Stimulated activated CD8-positive, alpha-beta memory T cell treated with anti-CD3 and anti-CD28 coated beads, Interleukin-7, amount 100 ng/mL, for 48 hours (primary cell): ENCODE measurements at regions not wholly inside any gene's neighbourhood (a gene's known extent, or its start where the extent isn't known, plus 50 kb on each side); places are given as distances from the start of the nearest gene placed in this dataset.

Experiments
- DNase-seq, 2 donors: peaks; one replicate each; pipeline ENCODE4 v3.0.0-alpha.2; 2020; ENCODE audit warnings: low read depth in 1 of 2; ENCODE audit errors: extremely low read depth in 1 of 2

DNA sequence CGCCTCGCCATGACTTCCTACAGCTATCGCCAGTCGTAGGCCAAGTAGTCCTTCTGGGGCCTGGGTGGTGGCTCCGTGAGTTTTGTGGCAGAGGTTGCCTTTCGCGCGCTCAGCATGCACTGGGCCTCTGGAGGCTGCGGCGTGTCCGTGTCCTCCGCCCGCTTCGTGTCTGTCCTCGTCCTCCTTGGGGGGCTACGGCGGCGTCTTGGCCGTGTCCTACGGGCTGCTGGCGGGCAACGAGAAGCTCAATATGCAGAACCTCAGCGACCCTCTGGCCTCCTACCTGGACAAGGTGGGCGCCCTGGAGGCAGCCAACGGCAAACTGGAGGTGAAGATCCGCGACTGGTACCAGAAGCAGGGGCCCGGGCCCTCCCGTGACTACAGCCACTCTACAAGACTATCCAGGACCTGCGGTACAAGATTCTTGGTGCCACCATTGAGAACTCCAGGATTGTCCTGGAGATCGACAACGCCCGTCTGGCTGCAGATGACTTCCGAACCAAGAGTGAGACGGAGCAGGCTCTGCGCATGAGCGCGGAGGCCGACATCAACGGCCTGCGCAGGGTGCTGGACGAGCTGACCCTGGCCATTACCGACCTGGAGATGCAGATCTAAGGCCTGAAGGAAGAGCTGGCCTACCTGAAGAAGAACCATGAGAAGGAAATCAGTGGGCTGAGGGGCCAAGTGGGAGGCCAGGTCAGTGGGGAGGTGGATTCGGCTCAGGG lies 296.3 kb downstream of the OGFRL1 start:
- DNase-seq: no peak

DNA sequence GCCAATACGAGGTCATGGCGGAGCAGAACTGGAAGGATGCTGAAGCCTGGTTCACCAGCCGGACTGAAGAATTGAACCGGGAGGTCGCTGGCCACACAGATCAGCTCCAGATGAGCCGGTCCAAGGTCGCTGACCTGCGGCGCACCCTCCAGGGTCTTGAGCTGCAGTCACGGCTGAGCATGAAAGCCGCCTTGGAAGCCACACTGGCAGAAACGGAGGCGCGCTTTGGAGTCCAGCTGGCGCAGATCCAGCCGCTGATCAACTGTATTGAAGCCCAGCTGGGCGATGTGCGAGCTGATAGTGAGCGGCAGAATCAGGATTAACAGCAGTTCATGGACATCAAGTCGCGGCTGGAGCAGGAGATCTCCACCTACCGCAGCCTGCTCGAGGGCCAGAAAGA lies 296.9 kb downstream of the OGFRL1 start:
- DNase-seq: no peak

DNA sequence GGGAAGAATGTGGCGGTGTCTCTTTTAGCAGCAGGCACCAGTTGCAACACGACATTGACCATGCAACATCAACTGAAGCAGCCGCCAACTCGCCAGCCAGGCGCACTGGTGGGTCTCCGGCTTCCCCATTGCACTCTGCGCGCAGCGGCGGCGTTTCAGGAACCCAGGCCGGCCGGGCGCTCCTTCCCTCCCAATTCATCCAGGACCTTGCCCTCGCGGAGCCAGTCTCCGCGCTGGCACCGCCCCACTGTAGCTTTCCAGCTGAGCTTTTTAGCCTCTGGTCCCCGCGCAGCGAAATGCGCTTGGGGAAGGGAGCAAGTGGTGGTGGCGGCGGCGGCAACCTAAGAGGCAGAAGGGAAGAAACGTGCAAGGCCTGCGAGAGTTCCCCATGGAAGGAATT lies 297.9 kb upstream of the RIMS1 start:
- DNase-seq: no peak

DNA sequence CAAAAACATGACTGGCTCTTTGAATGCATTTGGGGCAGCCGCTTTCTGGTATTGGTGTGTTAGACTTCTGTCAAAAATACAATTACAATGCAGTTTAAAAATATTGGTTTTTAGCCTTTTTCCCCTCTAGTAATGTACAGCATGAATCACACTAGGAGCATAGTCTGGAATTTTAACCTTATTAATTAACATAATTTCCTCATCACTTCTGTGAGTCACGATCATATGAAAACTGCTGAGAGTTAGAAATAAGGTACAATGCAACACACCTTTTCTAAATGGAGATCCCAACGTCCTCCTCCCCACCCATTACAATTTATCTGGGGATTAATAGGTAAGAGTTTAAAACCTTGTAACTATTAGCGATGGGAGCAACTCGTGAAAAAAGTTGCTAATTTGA lies 297.1 kb upstream of the RIMS1 start:
- DNase-seq: no peak

DNA sequence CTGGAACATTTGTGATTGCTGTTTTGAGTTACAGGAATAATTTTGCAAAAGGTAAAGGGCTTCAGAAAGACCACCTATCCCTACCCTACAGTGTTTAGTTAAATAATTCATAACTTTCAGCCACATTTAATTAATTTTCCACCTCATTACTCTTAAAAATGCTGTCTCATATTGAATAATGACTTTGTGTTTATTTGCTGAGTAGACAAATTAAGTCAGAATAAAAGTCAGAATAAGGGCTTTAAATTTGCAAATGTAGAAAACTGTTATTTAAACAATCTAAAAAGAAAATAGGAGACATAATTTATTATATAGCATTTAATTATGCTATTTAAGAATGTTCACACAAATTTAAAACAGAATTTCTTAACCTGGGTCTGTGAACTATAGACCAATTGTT lies 293.7 kb upstream of the RIMS1 start:
- no peak for DNase-seq

DNA sequence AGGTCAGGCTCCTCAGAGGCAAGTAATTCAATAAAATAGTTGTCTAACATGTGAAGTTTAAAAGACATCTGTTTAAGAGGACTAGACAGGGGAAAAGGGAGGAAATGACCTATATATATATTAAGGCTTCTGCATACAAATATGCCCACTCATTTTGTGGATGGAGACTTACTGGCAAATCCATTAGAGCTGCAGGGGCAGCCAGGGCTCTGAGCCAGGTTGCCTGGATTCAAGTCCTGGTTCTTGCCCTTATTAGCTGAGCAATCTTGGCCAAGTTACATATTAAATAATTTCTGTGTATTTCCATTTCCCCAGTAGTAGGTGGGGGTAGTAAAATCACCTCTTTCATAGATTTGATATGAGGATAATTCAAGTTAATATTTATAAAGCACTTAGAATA lies 287.0 kb upstream of the RIMS1 start:
- DNase-seq: no peak

DNA sequence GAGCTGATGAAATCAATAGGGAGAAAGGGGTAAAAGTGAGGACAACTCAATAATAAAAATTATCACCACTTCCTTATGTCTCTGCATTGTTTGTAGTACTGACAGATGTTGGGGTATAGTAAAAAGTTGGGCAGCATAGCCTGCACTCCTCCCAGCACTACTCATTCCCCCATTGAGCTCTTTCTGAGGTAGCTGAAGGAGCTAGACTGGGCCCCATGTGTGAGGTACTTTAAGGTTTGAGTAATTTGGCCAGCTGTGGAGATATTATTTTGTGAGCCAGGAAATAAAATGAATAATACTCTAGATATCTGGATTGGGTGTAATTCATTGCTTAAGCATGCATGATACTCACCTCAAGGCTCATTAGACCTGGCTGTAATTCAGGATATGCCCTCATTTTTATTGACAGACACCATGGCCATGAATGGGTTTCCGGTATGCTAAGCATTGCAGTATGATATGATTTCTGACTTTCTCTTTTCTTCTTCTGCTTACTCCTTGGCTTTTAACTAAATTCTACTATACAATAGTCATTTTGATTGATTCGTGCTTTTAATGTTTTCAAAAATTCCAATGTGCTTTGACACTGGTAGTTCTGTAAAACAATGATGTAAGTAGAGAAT lies 283.9 kb upstream of the RIMS1 start:
- no peak for DNase-seq

DNA sequence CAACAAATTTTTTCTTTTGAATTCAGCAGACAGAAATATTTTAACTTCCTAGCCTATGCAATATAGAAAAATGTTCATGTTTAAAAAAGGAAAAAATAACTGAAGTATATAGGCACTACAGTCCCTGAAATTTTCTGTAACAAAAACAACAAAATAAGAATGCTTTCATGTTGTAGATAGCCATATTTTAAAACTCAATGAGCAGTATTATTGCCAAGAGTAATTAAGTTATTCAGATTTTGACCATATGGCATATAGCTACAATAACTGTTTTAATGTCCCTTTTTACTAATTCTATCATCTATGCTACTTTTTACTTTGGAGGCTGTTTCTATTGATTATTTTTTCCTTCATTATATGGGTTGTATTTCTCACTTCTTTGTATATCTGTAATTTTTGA lies 283.3 kb upstream of the RIMS1 start:
- no peak for DNase-seq

DNA sequence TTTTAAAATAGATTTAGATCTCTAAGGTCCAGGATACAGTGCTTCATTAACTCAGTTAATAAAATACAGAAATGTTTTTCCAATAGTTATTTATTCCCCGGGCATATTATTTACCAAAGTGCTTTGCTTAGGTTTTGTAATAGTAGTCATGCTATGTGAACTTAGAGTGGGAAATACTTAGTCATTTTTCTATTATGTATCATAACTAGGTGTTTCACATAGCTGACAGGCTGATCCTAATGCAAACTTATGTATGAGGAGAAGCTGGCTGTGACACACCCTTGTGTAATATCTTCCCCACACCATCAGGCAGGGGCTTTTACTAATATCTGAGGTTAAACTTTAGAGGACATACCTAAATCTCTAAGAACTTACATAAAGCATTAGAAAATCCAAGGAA lies 277.7 kb upstream of the RIMS1 start:
- no peak for DNase-seq

DNA sequence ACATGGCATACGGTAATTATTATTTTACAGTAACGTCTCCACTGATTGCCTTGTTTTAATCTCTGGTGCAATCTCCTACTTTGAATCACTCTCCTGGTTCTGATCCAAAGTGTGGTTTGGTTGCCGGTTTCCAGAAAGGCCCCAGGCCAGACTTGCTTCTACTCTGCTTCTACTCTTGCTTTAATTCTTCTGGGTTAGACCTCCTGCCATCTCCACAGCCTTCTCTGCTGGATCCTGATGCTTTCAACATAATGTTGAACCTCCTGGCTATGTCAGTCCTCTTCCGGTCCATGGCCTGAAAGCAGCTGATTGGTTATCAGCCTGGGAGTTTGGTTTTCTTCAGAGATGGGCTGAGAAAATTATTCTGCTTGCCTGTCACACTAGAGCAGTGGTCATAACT lies 266.5 kb upstream of the RIMS1 start:
- no peak for DNase-seq

DNA sequence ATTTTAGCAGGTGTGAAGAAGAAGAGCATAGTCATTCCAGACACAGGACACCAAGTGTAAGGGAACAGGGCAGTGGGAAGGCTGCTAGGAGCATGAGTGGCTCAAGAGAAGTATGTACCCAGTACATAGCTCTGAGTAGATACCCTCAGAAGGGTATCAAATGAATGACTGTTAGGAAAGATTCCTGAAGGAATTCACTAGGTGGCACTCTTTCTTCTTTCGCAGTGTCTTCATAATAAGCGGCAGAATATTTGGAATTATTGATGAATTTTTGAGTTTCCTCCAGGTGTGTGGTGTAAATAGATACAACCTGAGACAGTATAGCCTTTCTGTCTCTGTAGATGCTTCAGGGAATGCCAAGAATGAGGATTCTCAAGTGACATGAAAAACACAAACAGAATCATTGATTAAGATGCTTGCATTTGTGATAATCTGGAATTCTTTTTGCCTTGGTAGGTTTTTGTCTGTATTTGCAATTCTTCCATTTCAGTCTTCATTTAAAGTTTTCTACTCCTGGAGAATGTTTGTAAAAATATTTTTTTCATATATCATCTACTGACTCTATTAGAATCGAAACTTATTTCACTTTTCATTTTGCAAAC lies 264.3 kb upstream of the RIMS1 start:
- DNase-seq: no peak

DNA sequence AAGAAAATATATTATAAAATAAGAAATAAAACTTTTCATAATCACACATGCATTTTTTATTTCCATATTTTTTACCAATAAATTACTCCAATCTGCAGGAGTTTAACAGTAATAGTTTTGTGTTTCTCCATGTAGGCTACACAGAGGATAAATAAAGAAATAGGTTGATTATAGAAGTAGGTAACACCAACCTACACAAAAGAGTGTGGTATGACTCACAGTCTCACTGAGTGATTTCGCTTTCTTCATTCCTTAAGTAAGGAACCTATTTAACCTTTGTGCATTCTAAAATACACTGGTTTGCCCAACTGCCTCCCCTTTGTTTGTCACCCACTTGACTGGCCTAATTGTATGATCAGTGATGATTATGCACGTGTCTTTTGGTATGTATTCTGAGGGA lies 244.2 kb upstream of the RIMS1 start:
- DNase-seq: no peak

DNA sequence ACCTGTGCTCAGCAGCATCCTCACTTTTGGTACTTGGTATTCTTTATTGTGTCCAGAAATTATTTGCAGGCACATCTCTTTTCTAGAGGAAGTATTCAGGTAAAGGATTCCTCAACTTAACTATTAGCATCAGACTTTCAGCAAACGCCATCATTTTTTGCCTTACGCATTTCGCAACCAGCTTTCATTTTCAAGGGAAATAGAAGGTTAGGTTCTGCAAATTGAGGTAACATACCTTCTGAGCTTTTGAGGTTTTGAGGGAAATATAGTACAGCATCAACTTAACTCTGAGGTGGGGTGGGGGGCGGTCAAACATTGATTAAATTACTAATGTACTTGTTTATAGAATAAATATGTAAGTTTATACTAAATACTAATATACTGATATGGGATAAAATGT lies 243.6 kb upstream of the RIMS1 start:
- no peak for DNase-seq

DNA sequence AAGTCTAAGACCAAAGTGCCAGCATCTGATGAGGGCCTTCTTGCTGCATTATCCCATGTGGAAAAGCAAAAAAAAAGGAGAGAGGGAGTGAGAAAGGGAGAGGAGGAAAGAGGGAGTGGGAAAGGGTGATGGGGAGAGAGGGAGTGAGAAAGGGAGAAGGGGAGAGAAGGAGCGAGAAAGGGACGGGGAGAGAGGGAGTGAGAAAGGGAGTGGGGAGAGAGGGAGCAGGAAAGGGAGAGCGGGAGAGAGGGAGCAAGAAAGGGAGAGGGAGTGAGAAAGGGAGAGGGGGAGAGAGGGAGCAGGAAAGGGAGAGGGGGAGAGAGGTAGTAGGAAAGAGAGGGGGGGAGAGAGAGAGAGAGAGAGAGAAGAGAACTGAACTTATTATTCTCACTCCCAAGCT lies 241.1 kb upstream of the RIMS1 start:
- no peak for DNase-seq

DNA sequence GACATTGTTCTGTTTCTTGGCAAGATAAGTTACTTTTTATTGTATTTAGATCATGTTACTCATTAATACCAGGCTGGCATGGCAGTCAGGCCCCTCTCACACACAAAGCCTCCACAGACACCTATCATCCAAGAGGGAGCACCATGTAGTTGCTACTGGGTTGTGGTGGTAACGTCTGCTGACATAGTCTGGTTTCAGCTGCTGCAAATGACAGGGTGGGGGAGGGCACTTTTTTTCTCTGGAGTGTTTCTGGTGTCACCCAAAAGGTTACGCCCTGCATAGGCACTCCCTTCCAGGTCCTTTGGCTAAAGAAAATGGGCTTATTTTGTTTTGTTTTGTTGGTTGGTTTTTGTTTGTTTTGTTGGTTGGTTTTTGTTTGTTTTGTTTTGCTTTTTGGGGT lies 236.4 kb upstream of the RIMS1 start:
- DNase-seq: no peak

DNA sequence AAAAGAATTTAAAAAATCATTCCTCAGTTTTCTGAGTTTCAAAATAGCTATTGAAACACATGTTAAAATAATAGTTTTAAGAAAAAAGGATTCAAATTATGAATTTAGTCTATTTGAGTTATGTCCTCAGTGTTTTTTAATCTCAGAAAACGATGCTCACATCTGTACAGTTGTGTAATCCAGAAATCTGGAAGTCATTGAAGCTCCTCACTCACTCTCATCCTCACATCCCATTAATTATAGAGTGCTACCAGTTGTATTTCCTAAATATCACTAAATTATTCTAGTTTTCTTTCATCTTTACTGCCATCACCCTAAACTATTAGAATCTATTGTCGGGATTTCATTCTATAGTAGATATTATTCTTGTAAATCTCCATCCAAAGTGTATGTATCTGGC lies 234.7 kb upstream of the RIMS1 start:
- DNase-seq: no peak

DNA sequence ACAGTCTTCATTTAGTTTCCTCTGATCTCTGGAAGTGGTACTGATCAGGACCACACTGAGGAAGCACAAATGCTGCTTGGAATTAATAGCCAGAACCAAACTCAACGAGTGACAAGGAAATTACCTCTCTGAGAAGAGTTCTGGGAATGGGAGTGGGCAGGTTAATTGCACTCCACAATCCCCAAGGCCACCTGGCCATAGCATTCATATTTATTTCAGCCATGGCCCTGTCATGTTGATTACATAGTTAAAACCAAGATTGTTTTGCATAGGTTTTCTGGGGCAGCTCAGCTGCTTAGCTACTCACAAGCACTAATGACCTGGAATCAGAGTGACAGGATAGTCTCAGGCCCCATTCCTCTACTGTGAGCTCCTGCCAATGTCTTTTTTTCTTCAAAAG lies 230.2 kb upstream of the RIMS1 start:
- no peak for DNase-seq

DNA sequence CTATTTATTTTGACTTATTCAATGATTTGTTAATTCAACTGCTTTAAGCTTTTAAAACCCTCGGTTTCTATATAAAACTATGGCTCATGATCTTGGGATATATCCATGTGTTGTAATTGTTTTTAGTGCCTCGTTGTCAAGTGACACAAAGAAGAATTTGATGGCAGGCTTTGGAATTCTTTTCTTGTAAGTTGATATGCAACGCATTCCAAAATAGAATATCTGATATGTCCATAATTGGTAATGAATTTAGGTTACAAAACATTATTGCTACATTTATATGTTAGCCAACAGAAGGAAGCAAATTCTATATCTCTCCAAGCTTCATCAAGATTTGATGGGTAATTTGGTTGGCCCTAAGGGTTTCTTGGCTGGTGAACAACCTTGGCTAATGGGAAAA lies 220.4 kb upstream of the RIMS1 start:
- DNase-seq: no peak

DNA sequence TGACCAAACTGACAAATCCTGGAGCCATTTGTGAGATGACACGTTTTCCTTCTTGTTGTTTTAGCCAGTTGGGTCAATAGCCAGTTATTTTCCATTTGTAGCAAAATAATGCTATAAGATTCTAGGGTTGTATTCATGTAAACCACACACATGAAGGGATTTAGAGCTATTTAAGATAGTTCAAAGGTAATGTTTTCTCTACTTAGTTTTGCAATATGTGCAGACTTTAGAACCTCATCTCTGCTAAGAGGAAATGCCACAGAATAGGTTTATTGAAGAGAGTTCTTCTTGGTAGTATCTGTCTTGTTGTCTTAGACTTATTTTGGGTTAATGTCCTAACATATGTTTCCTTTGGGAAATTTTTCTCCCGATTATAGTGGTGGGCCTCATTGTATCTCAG lies 213.5 kb upstream of the RIMS1 start:
- no peak for DNase-seq

DNA sequence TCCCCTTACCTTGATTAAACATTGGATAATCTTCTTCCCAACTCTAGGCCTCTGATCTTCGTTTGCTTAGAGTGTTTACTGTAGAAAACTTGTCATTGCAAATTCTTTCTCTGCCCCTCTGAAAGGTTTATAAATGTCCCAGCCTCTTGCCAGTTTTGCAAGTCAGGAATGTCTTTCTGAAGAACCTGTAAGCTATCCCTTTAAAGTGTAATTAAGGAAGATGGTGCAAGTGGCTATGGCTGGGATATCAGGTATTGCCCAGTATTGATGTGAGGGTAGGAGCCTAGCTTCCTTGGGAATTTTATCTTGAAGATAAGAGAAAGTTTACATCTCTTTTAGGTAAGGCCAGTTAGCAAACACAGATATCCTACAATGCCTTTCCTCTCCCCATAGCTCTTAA lies 211.0 kb upstream of the RIMS1 start:
- no peak for DNase-seq

DNA sequence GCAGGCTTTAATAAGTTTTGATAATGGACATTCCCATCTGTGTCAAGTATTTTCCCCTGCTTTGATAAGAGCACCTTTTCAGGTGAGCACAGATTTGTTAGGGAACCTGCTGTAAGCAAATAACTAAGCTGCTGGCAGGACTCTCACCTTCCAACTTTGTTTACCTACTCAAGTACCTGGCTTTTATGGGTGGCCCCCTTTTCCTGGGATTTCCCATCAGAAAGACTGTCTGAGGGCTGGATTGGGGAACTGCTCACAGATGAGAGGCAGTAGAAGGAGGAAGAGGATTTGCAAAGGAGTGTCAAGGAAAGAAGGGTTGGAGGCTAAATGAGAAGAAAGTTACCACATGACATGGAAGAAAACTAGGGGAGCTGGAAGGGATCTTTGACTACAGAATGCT lies 210.1 kb upstream of the RIMS1 start:
- DNase-seq: no peak

DNA sequence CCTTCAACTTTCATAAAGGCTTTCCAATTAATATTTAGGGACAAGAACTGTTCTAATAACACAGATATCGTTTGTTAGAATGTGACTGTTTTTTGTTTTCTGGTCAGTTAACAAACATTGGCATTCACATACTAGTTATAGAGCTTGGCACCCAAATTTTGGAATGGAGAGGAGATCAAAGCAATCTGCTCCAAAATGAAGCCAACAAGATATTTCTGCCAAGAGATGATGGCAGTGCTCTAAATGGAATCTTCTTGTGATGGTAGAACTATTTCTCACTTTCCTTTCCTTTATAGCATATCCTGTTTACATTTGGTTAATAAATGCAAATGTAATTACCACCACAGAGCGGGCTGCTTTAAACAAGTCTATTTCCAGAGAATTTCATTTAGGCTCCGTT lies 208.3 kb upstream of the RIMS1 start:
- no peak for DNase-seq
